Left ventricle myocardium inferior (tissue), 1 donor: ENCODE measurements at regions not wholly inside any gene's neighbourhood (a gene's known extent, or its start where the extent isn't known, plus 50 kb on each side); places are given as distances from the start of the nearest gene placed in this dataset.

ENCODE experiments used
- DNase-seq: peaks from one replicate; pipeline ENCODE4 v3.0.0-alpha.2; 2020
- H3K27ac ChIP-seq: fragments of 200-600 bp; replicated peaks from 2 replicates; pipeline ENCODE4 v1.8.0; 2021
- H3K27me3 ChIP-seq: fragments of 200-600 bp; 2 replicates; pipeline ENCODE4 v1.8.0; 2021; ENCODE audit warnings: low read depth
- H3K36me3 ChIP-seq: fragments of 200-600 bp; 2 replicates; pipeline ENCODE4 v1.8.0; 2021
- H3K4me1 ChIP-seq: fragments of 200-600 bp; 2 replicates; pipeline ENCODE4 v1.8.0; 2021
- H3K4me3 ChIP-seq: fragments of 200-600 bp; 2 replicates; pipeline ENCODE4 v1.8.0; 2021; ENCODE audit warnings: mild to moderate bottlenecking, moderate library complexity
- H3K9me3 ChIP-seq: fragments of 200-600 bp; replicated peaks from 2 replicates; pipeline ENCODE4 v1.8.0; 2021
- intact Hi-C: fragments of 100-400 bp; cut with micrococcal nuclease; formaldehyde crosslinking; loops from one replicate; pipeline ENCODE4 v1.11.0; 2022
- TF ChIP-seq, protein P1 (sequence below): fragments of 200-600 bp; IDR thresholded peaks from 2 replicates; pipeline ENCODE4 v1.8.0; 2021; ENCODE audit warnings: antibody characterized with exemption, mild to moderate bottlenecking, borderline replicate concordance
- donor health status: DM: no; HTN: yes; CAD: no; lungs with severe emphysema.

DNA sequence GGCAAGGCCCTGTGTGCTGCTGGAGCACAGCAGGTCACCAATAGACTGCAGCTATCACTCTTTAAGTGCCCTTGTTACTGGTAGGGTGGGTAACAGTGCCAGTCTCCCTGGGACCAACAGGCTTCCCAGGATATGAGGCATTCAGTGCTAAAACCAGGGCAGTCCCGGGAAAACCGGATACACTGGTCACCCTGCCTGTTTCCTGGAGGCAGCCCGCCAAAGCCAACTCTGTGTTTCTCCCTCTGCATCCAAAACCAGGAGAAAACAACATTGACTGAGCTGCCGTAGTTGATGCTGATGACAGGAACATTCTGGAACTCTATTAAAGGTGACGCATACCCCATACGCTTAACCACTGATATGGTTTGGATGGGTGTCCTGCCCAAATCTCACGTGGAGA lies 149.1 kb downstream of the SHANK2 start:
- no peak for DNase-seq
- TF ChIP-seq, protein P1, sequence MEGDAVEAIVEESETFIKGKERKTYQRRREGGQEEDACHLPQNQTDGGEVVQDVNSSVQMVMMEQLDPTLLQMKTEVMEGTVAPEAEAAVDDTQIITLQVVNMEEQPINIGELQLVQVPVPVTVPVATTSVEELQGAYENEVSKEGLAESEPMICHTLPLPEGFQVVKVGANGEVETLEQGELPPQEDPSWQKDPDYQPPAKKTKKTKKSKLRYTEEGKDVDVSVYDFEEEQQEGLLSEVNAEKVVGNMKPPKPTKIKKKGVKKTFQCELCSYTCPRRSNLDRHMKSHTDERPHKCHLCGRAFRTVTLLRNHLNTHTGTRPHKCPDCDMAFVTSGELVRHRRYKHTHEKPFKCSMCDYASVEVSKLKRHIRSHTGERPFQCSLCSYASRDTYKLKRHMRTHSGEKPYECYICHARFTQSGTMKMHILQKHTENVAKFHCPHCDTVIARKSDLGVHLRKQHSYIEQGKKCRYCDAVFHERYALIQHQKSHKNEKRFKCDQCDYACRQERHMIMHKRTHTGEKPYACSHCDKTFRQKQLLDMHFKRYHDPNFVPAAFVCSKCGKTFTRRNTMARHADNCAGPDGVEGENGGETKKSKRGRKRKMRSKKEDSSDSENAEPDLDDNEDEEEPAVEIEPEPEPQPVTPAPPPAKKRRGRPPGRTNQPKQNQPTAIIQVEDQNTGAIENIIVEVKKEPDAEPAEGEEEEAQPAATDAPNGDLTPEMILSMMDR, result no peak
- no peaks in the 10 kb centered on the region for H3K4me1 ChIP-seq
- no peak overlapping the region for H3K4me3 ChIP-seq
- intact Hi-C loops, result no loop called here
- H3K36me3 ChIP-seq, result no peaks in the 10 kb centered on the region
- peaks cover 88% of the 10 kb centered on the region for H3K27me3 ChIP-seq
- H3K9me3 ChIP-seq, result no peaks in the 10 kb centered on the region
- H3K27ac ChIP-seq, result no peak overlapping the region

GRCh38 chr11:71102251-71102995 lies 150.0 kb downstream of the SHANK2 start:
- Histone ChIP-seq H3K4me3 (no peak overlapping the region), H3K27ac (no peak overlapping the region), H3K27me3 (peaks cover 85% of the 10 kb centered on the region), H3K4me1 (no peaks in the 10 kb centered on the region), H3K36me3 (no peaks in the 10 kb centered on the region), H3K9me3 (no peaks in the 10 kb centered on the region)
- no peak for DNase-seq
- TF ChIP-seq, protein P1, result no peak
- intact Hi-C loops, result no loop called here

DNA sequence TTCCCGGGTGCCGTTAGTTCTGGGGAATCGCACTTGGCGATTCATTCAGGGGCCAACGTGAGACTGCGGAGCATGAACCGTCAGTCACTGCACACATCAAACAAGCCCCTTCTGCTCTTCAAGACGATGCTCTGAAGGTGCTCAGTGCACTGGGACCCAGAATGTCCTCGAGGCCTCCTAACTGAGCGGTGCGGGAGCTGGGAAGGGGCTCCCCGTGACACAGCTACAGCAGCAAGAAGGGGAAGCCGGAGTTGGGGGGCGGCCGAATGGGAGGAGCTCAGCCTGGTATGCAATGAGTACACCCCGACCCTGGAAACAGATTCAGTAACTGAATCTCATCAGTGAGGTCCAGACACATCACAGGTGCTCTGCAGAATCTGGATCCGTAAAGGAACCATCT lies 150.8 kb downstream of the SHANK2 start:
- TF ChIP-seq, protein P1, result no peak
- DNase-seq, result no peak
- H3K27ac ChIP-seq, result no peak overlapping the region
- H3K4me1 ChIP-seq, result no peaks in the 10 kb centered on the region
- no peaks in the 10 kb centered on the region for H3K9me3 ChIP-seq
- peaks cover 84% of the 10 kb centered on the region for H3K27me3 ChIP-seq
- intact Hi-C loops, result no loop called here
- no peaks in the 10 kb centered on the region for H3K36me3 ChIP-seq
- H3K4me3 ChIP-seq, result no peak overlapping the region

DNA sequence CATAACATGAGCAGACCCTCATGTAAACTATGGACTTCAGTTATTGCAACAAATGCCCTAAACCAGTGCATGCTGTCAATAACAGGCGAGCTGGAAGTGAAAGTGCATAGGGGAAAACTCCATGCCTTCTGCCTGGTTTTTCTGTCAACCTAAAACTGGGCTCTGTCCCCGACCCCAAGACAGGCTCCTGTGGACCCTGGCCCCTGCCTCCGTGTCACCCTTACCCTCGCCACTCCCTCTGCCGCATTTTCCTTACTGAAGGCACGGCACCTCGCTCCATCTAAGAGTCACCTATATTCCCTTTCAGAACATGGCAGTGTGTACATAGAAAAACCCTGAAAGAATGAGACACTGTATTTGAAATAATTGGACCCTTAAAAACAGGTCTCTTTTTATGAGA lies 151.3 kb downstream of the SHANK2 start:
- H3K36me3 ChIP-seq, result no peaks in the 10 kb centered on the region
- H3K27me3 ChIP-seq, result peaks cover 85% of the 10 kb centered on the region
- no peak overlapping the region for H3K4me3 ChIP-seq
- intact Hi-C loops, result no loop called here
- H3K9me3 ChIP-seq, result no peaks in the 10 kb centered on the region
- DNase-seq, result no peak
- TF ChIP-seq, protein P1, result no peak
- H3K27ac ChIP-seq, result no peak overlapping the region
- H3K4me1 ChIP-seq, result no peaks in the 10 kb centered on the region

GRCh38 chr11:71098776-71099175 lies 153.6 kb downstream of the SHANK2 start:
- no peak for DNase-seq
- intact Hi-C loops, result no loop called here
- no peak overlapping the region for H3K4me3 ChIP-seq
- TF ChIP-seq, protein P1, result no peak
- H3K27me3 ChIP-seq, result peaks cover 85% of the 10 kb centered on the region
- H3K27ac ChIP-seq, result no peak overlapping the region
- H3K9me3 ChIP-seq, result no peaks in the 10 kb centered on the region
- no peaks in the 10 kb centered on the region for H3K36me3 ChIP-seq
- H3K4me1 ChIP-seq, result no peaks in the 10 kb centered on the region
